ENCODE measurements at regions not wholly inside any gene's neighbourhood (a gene's known extent, or its start where the extent isn't known, plus 50 kb on each side); places are given as distances from the start of the nearest gene placed in this dataset.

DNA sequence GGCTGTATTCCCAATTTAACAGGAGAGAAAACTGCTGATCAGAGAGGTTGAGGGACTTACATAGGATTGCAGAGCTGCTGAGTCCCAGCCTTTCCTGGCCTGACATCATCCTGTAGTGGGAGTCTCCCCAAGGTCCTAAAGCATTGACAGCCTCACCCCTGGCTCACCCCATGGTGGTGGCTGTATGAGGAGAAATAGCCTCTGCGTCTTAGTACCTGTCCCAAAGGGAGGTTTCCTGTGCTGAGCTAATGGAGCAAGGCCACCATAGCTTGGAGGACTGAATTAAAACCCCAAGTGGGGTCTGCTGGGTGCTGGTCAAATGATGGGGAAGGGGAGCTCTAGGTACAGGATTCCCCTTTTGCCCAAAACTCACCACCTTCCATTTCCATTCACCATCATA is 525.1 kb downstream of the CDH26 start:
- no peak for DNase-seq
- Mint-ChIP-seq H3K36me3 (ENCODE audit: unreplicated experiment) (peaks cover 4% of the 10 kb centered on the region), H3K4me1 (ENCODE audit: low read depth, unreplicated experiment) (peaks cover 8% of the 10 kb centered on the region), H3K27me3 (ENCODE audit: unreplicated experiment) (peaks cover 3% of the 10 kb centered on the region), H3K9me3 (ENCODE audit: unreplicated experiment) (peaks cover 6% of the 10 kb centered on the region), H3K4me3 (ENCODE audit: unreplicated experiment) (no peak overlapping the region), H3K27ac (ENCODE audit: unreplicated experiment) (no peak overlapping the region)
- TF ChIP-seq, protein P1, sequence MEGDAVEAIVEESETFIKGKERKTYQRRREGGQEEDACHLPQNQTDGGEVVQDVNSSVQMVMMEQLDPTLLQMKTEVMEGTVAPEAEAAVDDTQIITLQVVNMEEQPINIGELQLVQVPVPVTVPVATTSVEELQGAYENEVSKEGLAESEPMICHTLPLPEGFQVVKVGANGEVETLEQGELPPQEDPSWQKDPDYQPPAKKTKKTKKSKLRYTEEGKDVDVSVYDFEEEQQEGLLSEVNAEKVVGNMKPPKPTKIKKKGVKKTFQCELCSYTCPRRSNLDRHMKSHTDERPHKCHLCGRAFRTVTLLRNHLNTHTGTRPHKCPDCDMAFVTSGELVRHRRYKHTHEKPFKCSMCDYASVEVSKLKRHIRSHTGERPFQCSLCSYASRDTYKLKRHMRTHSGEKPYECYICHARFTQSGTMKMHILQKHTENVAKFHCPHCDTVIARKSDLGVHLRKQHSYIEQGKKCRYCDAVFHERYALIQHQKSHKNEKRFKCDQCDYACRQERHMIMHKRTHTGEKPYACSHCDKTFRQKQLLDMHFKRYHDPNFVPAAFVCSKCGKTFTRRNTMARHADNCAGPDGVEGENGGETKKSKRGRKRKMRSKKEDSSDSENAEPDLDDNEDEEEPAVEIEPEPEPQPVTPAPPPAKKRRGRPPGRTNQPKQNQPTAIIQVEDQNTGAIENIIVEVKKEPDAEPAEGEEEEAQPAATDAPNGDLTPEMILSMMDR (IDR thresholded peaks at IDR 0.05; ENCODE audit: partially characterized antibody, unreplicated experiment): no peak

DNA sequence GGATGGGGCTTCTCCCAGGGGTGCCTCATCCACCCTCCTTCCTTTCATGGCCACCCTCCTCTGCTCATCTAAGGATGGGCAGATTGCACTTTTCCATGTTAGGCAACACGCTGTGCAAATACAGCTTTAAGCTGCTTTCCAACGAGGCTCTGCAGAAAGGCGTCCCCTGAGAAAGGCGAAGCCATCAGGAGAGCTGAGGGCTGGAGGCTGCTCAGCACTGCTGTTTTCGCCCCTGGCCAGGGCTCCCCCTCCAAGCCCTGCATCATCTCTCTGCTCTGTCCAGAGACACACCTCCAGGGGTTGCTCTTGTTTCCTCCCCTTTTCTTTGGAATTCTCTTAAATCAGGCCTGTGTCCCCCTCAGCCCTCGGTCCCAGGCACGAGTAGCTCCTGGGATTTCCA is 526.1 kb downstream of the CDH26 start:
- no peak overlapping the region for H3K27ac Mint-ChIP-seq (ENCODE audit: unreplicated experiment)
- DNase-seq: no peak
- H3K36me3 Mint-ChIP-seq (ENCODE audit: unreplicated experiment): peaks cover 4% of the 10 kb centered on the region
- TF ChIP-seq, protein P1 (IDR thresholded peaks at IDR 0.05; ENCODE audit: partially characterized antibody, unreplicated experiment): no peak
- H3K9me3 Mint-ChIP-seq (ENCODE audit: unreplicated experiment): peaks cover 6% of the 10 kb centered on the region
- peaks cover 3% of the 10 kb centered on the region for H3K27me3 Mint-ChIP-seq (ENCODE audit: unreplicated experiment)
- H3K4me1 Mint-ChIP-seq (ENCODE audit: low read depth, unreplicated experiment): peaks cover 8% of the 10 kb centered on the region
- no peak overlapping the region for H3K4me3 Mint-ChIP-seq (ENCODE audit: unreplicated experiment)

DNA sequence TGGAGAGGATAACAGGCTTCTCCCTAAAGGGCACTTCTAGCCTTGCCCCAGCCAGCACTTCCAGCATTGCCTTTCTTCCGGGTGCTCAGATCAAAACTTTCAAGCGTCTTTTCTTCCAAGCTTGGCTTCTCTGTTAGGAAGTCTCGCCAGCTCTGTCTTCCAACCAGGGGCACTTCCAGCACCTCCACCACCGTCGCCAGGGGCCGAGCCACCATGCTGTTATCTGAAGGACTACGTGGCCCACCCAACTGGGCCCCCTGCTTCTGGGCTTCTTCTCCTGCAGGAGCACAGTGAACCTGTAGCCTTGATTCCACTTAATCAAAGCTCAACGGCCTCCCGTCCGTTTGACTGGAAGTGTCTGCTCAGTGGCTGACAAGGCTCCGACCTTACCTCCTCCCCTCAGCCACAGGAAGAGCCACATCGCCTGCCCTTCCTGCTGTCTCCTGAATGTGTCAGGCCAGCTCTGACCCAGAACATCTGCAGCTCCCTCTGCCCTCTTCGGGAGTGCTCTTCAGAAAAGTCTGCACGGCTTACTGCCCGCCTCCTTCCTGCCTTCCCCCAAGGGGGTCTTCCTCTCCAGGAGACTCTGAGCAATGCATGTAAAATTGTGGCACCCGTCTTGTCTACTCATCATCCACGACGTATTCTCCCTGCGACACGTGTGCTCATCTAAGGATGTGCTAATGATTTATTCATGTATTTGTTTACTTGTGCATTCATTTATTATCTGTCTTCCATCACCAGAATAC is 527.0 kb downstream of the CDH26 start:
- Mint-ChIP-seq H3K9me3 (ENCODE audit: unreplicated experiment) (peaks cover 8% of the 10 kb centered on the region), H3K27me3 (ENCODE audit: unreplicated experiment) (peaks cover 3% of the 10 kb centered on the region), H3K36me3 (ENCODE audit: unreplicated experiment) (peaks cover 4% of the 10 kb centered on the region), H3K4me1 (ENCODE audit: low read depth, unreplicated experiment) (peaks cover 11% of the 10 kb centered on the region), H3K27ac (ENCODE audit: unreplicated experiment) (no peak overlapping the region), H3K4me3 (ENCODE audit: unreplicated experiment) (no peak overlapping the region)
- TF ChIP-seq, protein P1 (IDR thresholded peaks at IDR 0.05; ENCODE audit: partially characterized antibody, unreplicated experiment): no peak
- no peak for DNase-seq

DNA sequence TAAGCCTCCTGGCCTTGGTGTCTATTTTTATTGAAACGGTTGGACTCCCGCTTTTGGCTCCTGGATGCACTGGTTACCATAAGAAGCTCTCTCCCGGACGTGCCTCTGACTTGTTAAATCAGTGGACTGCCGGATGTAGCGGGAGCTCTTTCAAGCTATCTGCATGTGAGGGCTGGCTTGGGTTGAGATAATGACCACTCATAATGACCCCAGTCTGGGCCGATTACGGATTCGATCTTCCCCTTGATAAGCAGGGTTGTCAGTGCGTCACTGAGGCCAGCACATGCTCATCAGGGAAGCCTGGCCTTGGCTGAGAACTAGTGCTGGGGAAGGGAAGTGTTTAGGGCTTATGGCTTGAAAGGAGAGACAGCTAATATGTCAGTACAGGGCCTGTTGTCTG is 528.1 kb downstream of the CDH26 start:
- H3K36me3 Mint-ChIP-seq (ENCODE audit: unreplicated experiment): peaks cover 4% of the 10 kb centered on the region
- TF ChIP-seq, protein P1 (IDR thresholded peaks at IDR 0.05; ENCODE audit: partially characterized antibody, unreplicated experiment): no peak
- peaks cover 11% of the 10 kb centered on the region for H3K9me3 Mint-ChIP-seq (ENCODE audit: unreplicated experiment)

DNA sequence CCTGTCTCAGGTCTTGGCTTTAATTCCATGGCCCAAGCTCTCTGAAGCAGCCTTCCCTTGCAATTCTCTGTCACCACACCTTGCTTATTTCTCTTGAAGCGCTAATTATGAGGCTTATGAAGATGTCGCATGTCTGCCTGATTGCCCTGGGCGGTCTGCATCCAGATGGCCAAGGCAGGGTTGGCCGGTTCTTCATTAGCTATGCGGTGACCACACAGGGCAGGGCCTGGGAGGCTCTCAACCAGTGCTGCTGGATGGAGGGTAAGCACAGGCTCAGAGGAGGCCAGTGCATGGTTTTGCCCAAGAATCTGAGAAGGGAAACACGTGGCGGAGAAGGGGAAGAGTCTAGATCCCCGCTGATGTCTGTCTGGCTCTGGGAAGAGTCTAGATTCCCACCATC is 528.7 kb downstream of the CDH26 start:
- no peak overlapping the region for H3K4me3 Mint-ChIP-seq (ENCODE audit: unreplicated experiment)
- peaks cover 22% of the 10 kb centered on the region for H3K4me1 Mint-ChIP-seq (ENCODE audit: low read depth, unreplicated experiment)
- TF ChIP-seq, protein P1 (IDR thresholded peaks at IDR 0.05; ENCODE audit: partially characterized antibody, unreplicated experiment): no peak
- peaks cover 11% of the 10 kb centered on the region for H3K9me3 Mint-ChIP-seq (ENCODE audit: unreplicated experiment)
- no peak for DNase-seq
- H3K36me3 Mint-ChIP-seq (ENCODE audit: unreplicated experiment): peaks cover 4% of the 10 kb centered on the region
- H3K27ac Mint-ChIP-seq (ENCODE audit: unreplicated experiment): no peak overlapping the region
- peaks cover 3% of the 10 kb centered on the region for H3K27me3 Mint-ChIP-seq (ENCODE audit: unreplicated experiment)

More for the DNA sequence above, 528.1 kb downstream of the CDH26 start:
- H3K27ac Mint-ChIP-seq (ENCODE audit: unreplicated experiment): no peak overlapping the region
- DNase-seq: no peak
- peaks cover 19% of the 10 kb centered on the region for H3K4me1 Mint-ChIP-seq (ENCODE audit: low read depth, unreplicated experiment)
- peaks cover 3% of the 10 kb centered on the region for H3K27me3 Mint-ChIP-seq (ENCODE audit: unreplicated experiment)
- no peak overlapping the region for H3K4me3 Mint-ChIP-seq (ENCODE audit: unreplicated experiment)
